ENCODE measurements at regions not wholly inside any gene's neighbourhood (a gene's known extent, or its start where the extent isn't known, plus 50 kb on each side); places are given as distances from the start of the nearest gene placed in this dataset.
"Not testable (repeated sequence)": the region's sequence is repeated elsewhere in the genome, so short reads cannot be mapped to it uniquely, and the experiment has no call there.

GRCh38 chr1:55792870-55793269 lies 577.7 kb upstream of the USP24 start:
- H3K4me1 Mint-ChIP-seq (ENCODE audit: low read depth) = no peaks in the 10 kb centered on the region
- H3K27ac Mint-ChIP-seq = no peak overlapping the region
- H3K27me3 Mint-ChIP-seq (ENCODE audit: insufficient read depth) = peaks cover 2% of the 10 kb centered on the region
- intact Hi-C loops (cut with micrococcal nuclease) = no loop called here
- no peak for DNase-seq (ENCODE audit: low spot score)
- H3K4me3 Mint-ChIP-seq = no peak overlapping the region
- no peaks in the 10 kb centered on the region for H3K9me3 Mint-ChIP-seq
- no peaks in the 10 kb centered on the region for H3K36me3 Mint-ChIP-seq (ENCODE audit: low read depth)

- no peak overlapping the region for H3K27ac Mint-ChIP-seq
These were observed 574.3 kb upstream of the USP24 start for GRCh38 chr1:55789466-55789865.

GRCh38 chr1:55786396-55786795 lies 571.2 kb upstream of the USP24 start:
- Mint-ChIP-seq H3K27me3 (ENCODE audit: insufficient read depth) (no peaks in the 10 kb centered on the region), H3K4me3 (no peak overlapping the region), H3K9me3 (no peaks in the 10 kb centered on the region)

More at GRCh38 chr1:55789466-55789865, 574.3 kb upstream of the USP24 start:
- Mint-ChIP-seq H3K9me3 (no peaks in the 10 kb centered on the region), H3K4me3 (no peak overlapping the region), H3K36me3 (ENCODE audit: low read depth) (no peaks in the 10 kb centered on the region), H3K27me3 (ENCODE audit: insufficient read depth) (no peaks in the 10 kb centered on the region), H3K4me1 (ENCODE audit: low read depth) (no peaks in the 10 kb centered on the region)
- intact Hi-C loops (cut with micrococcal nuclease) = no loop called here
- no peak for DNase-seq (ENCODE audit: low spot score)

GRCh38 chr1:55784941-55785450 lies 569.8 kb upstream of the USP24 start:
- intact Hi-C loops (cut with micrococcal nuclease); H3K27me3 Mint-ChIP-seq (ENCODE audit: insufficient read depth); H3K4me3 Mint-ChIP-seq; H3K36me3 Mint-ChIP-seq (ENCODE audit: low read depth); H3K4me1 Mint-ChIP-seq (ENCODE audit: low read depth); H3K9me3 Mint-ChIP-seq; H3K27ac Mint-ChIP-seq; DNase-seq (ENCODE audit: low spot score): not testable (repeated sequence)

More at GRCh38 chr1:55786396-55786795, 571.2 kb upstream of the USP24 start:
- no peak overlapping the region for H3K27ac Mint-ChIP-seq
- H3K4me1 Mint-ChIP-seq (ENCODE audit: low read depth) = no peaks in the 10 kb centered on the region
- intact Hi-C loops (cut with micrococcal nuclease) = no loop called here
- DNase-seq (ENCODE audit: low spot score) = no peak
- H3K36me3 Mint-ChIP-seq (ENCODE audit: low read depth) = no peaks in the 10 kb centered on the region

GRCh38 chr1:55781944-55782482 lies 566.8 kb upstream of the USP24 start:
- no peak overlapping the region for H3K27ac Mint-ChIP-seq
- no peaks in the 10 kb centered on the region for H3K27me3 Mint-ChIP-seq (ENCODE audit: insufficient read depth)
- H3K36me3 Mint-ChIP-seq (ENCODE audit: low read depth) = no peaks in the 10 kb centered on the region
- no peaks in the 10 kb centered on the region for H3K4me1 Mint-ChIP-seq (ENCODE audit: low read depth)
- no peak for DNase-seq (ENCODE audit: low spot score)
- H3K9me3 Mint-ChIP-seq = no peaks in the 10 kb centered on the region
- no peak overlapping the region for H3K4me3 Mint-ChIP-seq
- intact Hi-C loops (cut with micrococcal nuclease) = no loop called here

GRCh38 chr1:55781003-55781402 lies 565.8 kb upstream of the USP24 start:
- intact Hi-C loops (cut with micrococcal nuclease) = no loop called here
- H3K36me3 Mint-ChIP-seq (ENCODE audit: low read depth) = no peaks in the 10 kb centered on the region
- H3K27me3 Mint-ChIP-seq (ENCODE audit: insufficient read depth) = no peaks in the 10 kb centered on the region
- H3K27ac Mint-ChIP-seq = no peak overlapping the region
- no peaks in the 10 kb centered on the region for H3K4me1 Mint-ChIP-seq (ENCODE audit: low read depth)
- no peak overlapping the region for H3K4me3 Mint-ChIP-seq
- H3K9me3 Mint-ChIP-seq = no peaks in the 10 kb centered on the region
- no peak for DNase-seq (ENCODE audit: low spot score)

- H3K4me1 Mint-ChIP-seq (ENCODE audit: low read depth) = no peaks in the 10 kb centered on the region
- no peaks in the 10 kb centered on the region for H3K36me3 Mint-ChIP-seq (ENCODE audit: low read depth)
- no peak overlapping the region for H3K27ac Mint-ChIP-seq
- H3K9me3 Mint-ChIP-seq = no peaks in the 10 kb centered on the region
- intact Hi-C loops (cut with micrococcal nuclease) = no loop called here
- no peak for DNase-seq (ENCODE audit: low spot score)
- H3K27me3 Mint-ChIP-seq (ENCODE audit: insufficient read depth) = no peaks in the 10 kb centered on the region
- H3K4me3 Mint-ChIP-seq = no peak overlapping the region
These were observed 562.4 kb upstream of the USP24 start for GRCh38 chr1:55777545-55777944.

GRCh38 chr1:55775007-55775406 lies 559.8 kb upstream of the USP24 start:
- H3K36me3 Mint-ChIP-seq (ENCODE audit: low read depth) = no peaks in the 10 kb centered on the region
- H3K9me3 Mint-ChIP-seq = no peaks in the 10 kb centered on the region
- H3K4me3 Mint-ChIP-seq = no peak overlapping the region
- DNase-seq (ENCODE audit: low spot score) = no peak
- H3K4me1 Mint-ChIP-seq (ENCODE audit: low read depth) = no peaks in the 10 kb centered on the region
- intact Hi-C loops (cut with micrococcal nuclease) = no loop called here
- no peaks in the 10 kb centered on the region for H3K27me3 Mint-ChIP-seq (ENCODE audit: insufficient read depth)
- H3K27ac Mint-ChIP-seq = no peak overlapping the region

GRCh38 chr1:55774446-55774845 lies 559.3 kb upstream of the USP24 start:
- no peak for DNase-seq (ENCODE audit: low spot score)
- Mint-ChIP-seq H3K4me3 (no peak overlapping the region), H3K36me3 (ENCODE audit: low read depth) (no peaks in the 10 kb centered on the region), H3K9me3 (no peaks in the 10 kb centered on the region), H3K27ac (no peak overlapping the region), H3K27me3 (ENCODE audit: insufficient read depth) (no peaks in the 10 kb centered on the region), H3K4me1 (ENCODE audit: low read depth) (no peaks in the 10 kb centered on the region)
- intact Hi-C loops (cut with micrococcal nuclease) = no loop called here

GRCh38 chr1:55773211-55773940 lies 558.2 kb upstream of the USP24 start:
- no peak for DNase-seq (ENCODE audit: low spot score)
- Mint-ChIP-seq H3K27me3 (ENCODE audit: insufficient read depth) (no peaks in the 10 kb centered on the region), H3K27ac (no peak overlapping the region), H3K4me3 (no peak overlapping the region), H3K9me3 (no peaks in the 10 kb centered on the region), H3K36me3 (ENCODE audit: low read depth) (no peaks in the 10 kb centered on the region), H3K4me1 (ENCODE audit: low read depth) (no peaks in the 10 kb centered on the region)
- intact Hi-C loops (cut with micrococcal nuclease) = no loop called here

GRCh38 chr1:55768327-55768952 lies 553.3 kb upstream of the USP24 start:
- intact Hi-C loops (cut with micrococcal nuclease) = no loop called here
- Mint-ChIP-seq H3K36me3 (ENCODE audit: low read depth) (no peaks in the 10 kb centered on the region), H3K27me3 (ENCODE audit: insufficient read depth) (no peaks in the 10 kb centered on the region), H3K9me3 (no peaks in the 10 kb centered on the region), H3K4me1 (ENCODE audit: low read depth) (no peaks in the 10 kb centered on the region), H3K27ac (no peak overlapping the region), H3K4me3 (no peak overlapping the region)
- no peak for DNase-seq (ENCODE audit: low spot score)

- Mint-ChIP-seq H3K36me3 (ENCODE audit: low read depth) (no peaks in the 10 kb centered on the region), H3K27me3 (ENCODE audit: insufficient read depth) (no peaks in the 10 kb centered on the region), H3K27ac (no peak overlapping the region), H3K9me3 (no peaks in the 10 kb centered on the region), H3K4me3 (no peak overlapping the region), H3K4me1 (ENCODE audit: low read depth) (no peaks in the 10 kb centered on the region)
- intact Hi-C loops (cut with micrococcal nuclease) = no loop called here
- no peak for DNase-seq (ENCODE audit: low spot score)
These were observed 552.0 kb upstream of the USP24 start for GRCh38 chr1:55767171-55767570.

- H3K27ac Mint-ChIP-seq; H3K36me3 Mint-ChIP-seq (ENCODE audit: low read depth); H3K4me3 Mint-ChIP-seq; H3K27me3 Mint-ChIP-seq (ENCODE audit: insufficient read depth); DNase-seq (ENCODE audit: low spot score); H3K4me1 Mint-ChIP-seq (ENCODE audit: low read depth); intact Hi-C loops (cut with micrococcal nuclease); H3K9me3 Mint-ChIP-seq: not testable (repeated sequence)
These were observed 550.3 kb upstream of the USP24 start for GRCh38 chr1:55765505-55765904.
